ENCODE measurements at regions not wholly inside any gene's neighbourhood (a gene's known extent, or its start where the extent isn't known, plus 50 kb on each side); places are given as distances from the start of the nearest gene placed in this dataset.

DNA sequence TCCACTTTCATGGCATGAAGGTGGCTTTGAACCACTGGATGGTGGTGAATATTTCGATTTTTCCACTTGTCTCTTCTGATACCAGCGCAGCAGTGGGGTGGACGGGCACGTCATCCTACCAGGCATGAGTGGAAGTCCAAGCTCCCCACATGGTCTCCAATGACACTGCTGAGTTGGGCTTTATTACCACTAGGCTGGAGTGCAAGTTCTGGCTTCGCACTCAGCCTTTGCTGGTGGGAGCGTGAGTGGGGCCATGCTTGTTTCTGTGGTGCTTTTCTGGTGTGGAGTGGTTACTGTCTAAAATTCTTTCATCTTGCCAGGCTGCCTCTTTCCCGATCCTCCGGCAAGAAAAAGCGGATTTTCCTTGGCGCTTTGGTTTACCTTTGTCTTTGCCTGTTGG, 70.1 kb upstream of the SDK1 start:
- DNase-seq (ENCODE audit: low read depth) = no peak

DNA sequence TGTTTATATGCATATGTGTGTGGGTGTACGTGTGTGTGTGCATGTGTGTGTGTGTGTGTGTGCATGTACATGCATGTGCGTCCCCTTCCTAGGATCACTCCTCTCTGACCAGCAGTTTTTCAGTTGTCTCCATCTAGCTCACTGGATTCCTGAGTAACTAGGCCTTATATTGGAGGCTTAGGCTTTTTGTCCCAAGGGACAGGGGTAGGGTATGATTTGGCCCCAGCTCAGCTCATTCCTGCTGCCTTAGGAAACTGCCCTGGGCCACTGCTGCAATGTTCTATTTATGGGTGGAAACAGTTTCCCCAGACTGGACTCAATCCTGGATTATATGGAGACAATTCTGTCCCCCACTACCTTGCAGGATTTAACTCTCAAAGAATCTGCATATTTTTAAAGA, 68.8 kb upstream of the SDK1 start:
- peak; percentile 84 for DNase-seq (ENCODE audit: low read depth)

- DNase-seq (ENCODE audit: low read depth) = no peak
Measured at GRCh38 chr7:3233301-3233700, 67.8 kb upstream of the SDK1 start.

DNA sequence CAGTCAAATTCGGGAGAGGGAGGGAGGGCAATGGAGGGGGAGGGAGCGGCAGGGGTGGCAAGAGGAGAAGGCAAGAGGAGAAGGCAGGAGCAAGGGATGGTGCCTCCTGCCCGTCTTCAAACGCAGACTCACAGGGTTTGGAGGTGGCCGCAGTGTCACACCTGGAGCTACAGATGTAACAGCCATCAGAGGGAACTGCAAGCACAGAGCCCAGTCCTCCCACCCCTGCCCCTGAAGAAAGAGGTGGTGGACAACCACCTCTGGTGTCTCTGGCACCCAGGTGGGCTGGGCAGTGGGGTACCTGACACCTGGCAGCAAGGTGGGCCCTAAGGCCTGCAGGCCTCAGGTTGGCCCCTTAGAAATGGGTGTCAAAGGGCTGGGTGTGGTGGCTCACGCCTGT, 67.0 kb upstream of the SDK1 start:
- no peak for DNase-seq (ENCODE audit: low read depth)

DNA sequence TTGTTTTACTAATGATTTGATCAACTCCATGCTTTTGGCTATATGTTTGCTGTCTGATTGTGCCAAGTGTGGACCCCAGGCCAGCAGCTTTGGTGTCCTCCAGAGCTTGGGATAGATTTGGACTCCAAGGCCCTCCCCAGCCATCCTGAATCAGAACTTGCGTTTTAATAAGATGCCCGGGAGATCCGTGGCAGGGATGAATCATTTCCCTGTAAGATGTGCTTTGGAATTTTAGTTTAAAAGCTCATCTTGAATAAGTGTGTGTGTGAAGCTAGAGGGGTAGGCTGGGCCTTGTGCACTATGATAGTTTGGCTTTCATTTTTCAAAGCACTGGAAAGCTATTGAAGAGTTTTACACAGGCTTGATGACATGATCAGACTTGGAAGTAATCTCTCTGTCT, 66.2 kb upstream of the SDK1 start:
- DNase-seq (ENCODE audit: low read depth) = no peak

DNA sequence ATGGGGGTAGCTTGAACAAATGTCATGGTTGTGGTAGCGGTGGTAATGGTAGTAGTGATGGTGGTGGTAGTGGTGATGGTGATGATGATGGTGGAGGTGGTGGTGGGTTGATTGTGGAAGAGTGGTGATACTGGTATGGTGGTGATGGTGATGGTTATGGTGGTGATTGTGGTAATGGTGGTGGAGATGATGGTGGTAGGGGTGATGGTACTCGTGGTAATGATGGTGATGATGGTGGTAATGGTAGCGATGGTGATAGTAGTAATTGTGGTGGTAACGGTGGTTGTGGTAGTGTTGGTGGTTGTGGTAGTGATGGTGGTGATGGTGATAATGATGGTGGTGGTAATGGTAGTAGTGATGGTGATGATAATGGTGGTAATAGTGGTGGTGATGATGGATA, 65.7 kb upstream of the SDK1 start:
- DNase-seq (ENCODE audit: low read depth) = no peak

- no peak for DNase-seq (ENCODE audit: low read depth)
Measured at GRCh38 chr7:3236268-3236667, 64.8 kb upstream of the SDK1 start.

GRCh38 chr7:3238525-3239210, 62.4 kb upstream of the SDK1 start:
- DNase-seq (ENCODE audit: low read depth) = no peak

DNA sequence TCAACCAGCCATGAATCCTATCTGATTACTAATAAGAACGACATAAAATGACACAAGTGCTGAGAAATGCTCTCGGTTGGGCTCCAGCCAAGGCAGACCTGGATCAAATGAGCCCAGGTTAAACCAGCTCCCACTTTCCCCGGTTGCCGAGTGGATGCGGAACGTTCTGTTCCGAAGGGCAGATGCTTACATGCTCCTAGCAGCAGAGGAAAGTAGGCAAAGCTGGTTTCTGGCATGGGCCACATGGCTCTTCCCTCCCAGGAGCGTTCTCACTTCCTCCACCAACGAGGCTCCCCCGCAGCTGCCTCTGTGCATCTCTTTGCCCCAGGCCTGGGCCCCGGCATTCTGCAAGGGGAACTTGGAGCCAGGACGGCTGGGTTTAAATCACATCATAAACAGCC, 61.8 kb upstream of the SDK1 start:
- no peak for DNase-seq (ENCODE audit: low read depth)

- DNase-seq (ENCODE audit: low read depth) = no peak
Measured at GRCh38 chr7:3240826-3241430, 60.1 kb upstream of the SDK1 start.

GRCh38 chr7:3241686-3242258, 59.3 kb upstream of the SDK1 start:
- no peak for DNase-seq (ENCODE audit: low read depth)

GRCh38 chr7:3242398-3242972, 58.6 kb upstream of the SDK1 start:
- no peak for DNase-seq (ENCODE audit: low read depth)

DNA sequence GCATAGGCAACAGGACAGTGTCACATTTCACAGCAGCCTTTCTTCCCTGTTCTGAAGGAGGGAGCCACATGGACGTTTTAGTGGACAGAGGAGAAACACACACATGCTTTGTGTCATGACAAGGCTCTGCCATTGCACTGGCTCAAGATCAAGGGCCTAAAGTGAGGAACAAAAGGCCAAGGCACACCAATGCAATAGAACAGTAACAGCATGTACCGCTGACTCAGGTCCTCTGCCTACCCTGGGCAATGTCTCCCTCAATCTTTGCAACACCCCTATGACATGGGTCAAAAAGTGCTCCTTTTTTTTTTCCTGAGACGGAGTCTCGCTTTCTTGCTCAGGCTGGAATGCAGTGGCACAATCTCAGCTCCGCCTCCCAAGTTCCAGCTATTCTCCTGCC, 57.8 kb upstream of the SDK1 start:
- no peak for DNase-seq (ENCODE audit: low read depth)

- DNase-seq (ENCODE audit: low read depth) = no peak
Measured at GRCh38 chr7:3243680-3244079, 57.4 kb upstream of the SDK1 start.

- no peak for DNase-seq (ENCODE audit: low read depth)
Measured at GRCh38 chr7:3244241-3244814, 56.7 kb upstream of the SDK1 start.

- no peak for DNase-seq (ENCODE audit: low read depth)
Measured at GRCh38 chr7:3245077-3245476, 56.0 kb upstream of the SDK1 start.

DNA sequence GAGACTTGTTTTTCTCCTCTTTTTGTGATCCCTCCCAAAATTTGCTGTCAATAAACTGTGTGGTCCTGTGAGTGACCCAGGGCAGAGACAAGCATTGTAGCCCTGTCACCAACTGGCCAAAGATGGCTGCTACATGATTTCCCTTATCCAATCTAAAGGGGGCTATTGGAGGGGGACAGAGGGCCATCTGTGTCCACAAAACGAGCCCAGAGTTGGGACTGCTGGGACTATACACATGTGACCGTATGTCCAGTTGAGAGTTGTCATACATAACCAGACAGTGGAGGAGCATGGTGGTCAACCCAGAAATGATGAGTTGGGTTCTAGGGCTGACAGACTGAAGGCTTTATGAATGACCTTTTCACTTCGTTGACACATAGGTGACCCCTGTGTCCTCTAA, 55.3 kb upstream of the SDK1 start:
- no peak for DNase-seq (ENCODE audit: low read depth)

- no peak for DNase-seq (ENCODE audit: low read depth)
Measured at GRCh38 chr7:3246127-3246526, 54.9 kb upstream of the SDK1 start.

- no peak for DNase-seq (ENCODE audit: low read depth)
Measured at GRCh38 chr7:3246651-3247050, 54.4 kb upstream of the SDK1 start.

DNA sequence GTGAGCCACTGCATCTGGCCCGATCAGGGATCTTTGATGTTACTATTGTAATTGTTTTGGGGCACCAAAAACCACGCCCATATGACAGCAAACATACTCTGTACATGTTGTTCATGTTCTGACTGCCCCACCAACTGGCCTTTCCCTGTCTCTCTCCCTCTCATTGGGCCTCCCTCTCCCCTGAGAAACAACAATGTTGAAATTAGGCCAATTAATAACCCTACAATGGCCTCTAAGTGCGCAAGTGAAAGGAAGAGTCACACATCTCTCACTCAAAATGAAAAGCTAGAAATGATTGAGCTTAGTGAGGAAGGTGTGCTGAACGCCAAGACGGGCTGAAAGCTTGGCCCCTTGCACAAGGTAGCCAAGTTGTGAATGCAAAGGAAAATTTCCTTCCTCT, 50.3 kb upstream of the SDK1 start:
- no peak for DNase-seq (ENCODE audit: low read depth)

Data from myocyte (in vitro differentiated cells).